ENCODE measurements at regions not wholly inside any gene's neighbourhood (a gene's known extent, or its start where the extent isn't known, plus 50 kb on each side); places are given as distances from the start of the nearest gene placed in this dataset.

DNA sequence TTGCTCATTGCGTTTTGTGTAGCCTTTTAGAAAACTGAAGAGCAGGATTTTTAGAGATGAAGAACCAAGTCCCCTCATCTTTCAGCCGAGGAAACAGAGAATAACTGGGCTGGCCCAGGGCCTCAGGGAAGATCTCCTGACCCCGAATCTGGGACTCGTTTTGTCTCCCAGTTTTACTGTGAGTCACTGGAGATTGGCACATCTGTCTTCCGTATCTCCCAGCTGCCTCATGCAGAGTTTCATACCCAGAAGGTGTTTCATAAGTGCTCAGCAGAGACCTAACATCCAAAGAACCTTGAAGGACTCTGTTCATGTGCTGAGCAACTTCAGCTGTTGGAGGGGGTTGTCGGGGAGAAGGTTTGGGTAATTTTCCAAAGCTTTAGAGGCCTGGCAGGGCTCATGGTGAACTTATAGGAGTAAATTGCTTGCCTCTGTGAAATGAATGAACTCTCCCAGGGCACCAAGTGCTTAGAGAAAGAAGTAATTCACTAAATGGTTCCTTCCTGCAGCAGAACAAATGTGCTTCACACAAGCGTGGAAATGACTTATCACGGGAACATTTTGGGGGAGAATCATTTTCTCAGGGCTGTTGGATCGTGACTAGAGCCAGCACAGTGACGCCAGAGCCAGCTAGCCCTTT, 121.4 kb downstream of the FAM43A start:
- H4K20me1 ChIP-seq (ENCODE audit: insufficient read depth, low read length): no peaks in the 10 kb centered on the region
- no peak overlapping the region for H2AFZ ChIP-seq (ENCODE audit: low read depth, low read length)
- no peak overlapping the region for H3K9ac ChIP-seq (ENCODE audit: low read depth, low read length)
- H3K9me3 ChIP-seq (ENCODE audit: insufficient read depth, low read length, severe bottlenecking): no peaks in the 10 kb centered on the region
- peaks cover 15% of the 10 kb centered on the region for H3K27me3 ChIP-seq (ENCODE audit: insufficient read depth, low read length, poor library complexity)
- no peak overlapping the region for H3K27ac ChIP-seq (ENCODE audit: low read length)
- no peaks in the 10 kb centered on the region for H3K36me3 ChIP-seq (ENCODE audit: insufficient read depth, low read length)
- H3K4me1 ChIP-seq (ENCODE audit: insufficient read depth, low read length): no peaks in the 10 kb centered on the region
- TF ChIP-seq, protein P1, sequence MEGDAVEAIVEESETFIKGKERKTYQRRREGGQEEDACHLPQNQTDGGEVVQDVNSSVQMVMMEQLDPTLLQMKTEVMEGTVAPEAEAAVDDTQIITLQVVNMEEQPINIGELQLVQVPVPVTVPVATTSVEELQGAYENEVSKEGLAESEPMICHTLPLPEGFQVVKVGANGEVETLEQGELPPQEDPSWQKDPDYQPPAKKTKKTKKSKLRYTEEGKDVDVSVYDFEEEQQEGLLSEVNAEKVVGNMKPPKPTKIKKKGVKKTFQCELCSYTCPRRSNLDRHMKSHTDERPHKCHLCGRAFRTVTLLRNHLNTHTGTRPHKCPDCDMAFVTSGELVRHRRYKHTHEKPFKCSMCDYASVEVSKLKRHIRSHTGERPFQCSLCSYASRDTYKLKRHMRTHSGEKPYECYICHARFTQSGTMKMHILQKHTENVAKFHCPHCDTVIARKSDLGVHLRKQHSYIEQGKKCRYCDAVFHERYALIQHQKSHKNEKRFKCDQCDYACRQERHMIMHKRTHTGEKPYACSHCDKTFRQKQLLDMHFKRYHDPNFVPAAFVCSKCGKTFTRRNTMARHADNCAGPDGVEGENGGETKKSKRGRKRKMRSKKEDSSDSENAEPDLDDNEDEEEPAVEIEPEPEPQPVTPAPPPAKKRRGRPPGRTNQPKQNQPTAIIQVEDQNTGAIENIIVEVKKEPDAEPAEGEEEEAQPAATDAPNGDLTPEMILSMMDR (IDR thresholded peaks at IDR 0.05; ENCODE audit: borderline replicate concordance, extremely low read depth, low read length, poor library complexity, severe bottlenecking): no peak
- TF ChIP-seq EZH2 (IDR thresholded peaks at IDR 0.05; ENCODE audit: borderline replicate concordance, low read depth, low read length, severe bottlenecking): no peak
- H3K4me2 ChIP-seq (ENCODE audit: insufficient read depth, low read length): no peak overlapping the region
- no peak for ATAC-seq (ENCODE audit: insufficient read depth, low read depth)
- no peak for DNase-seq
- H3K79me2 ChIP-seq (ENCODE audit: insufficient read depth, low read length): no peaks in the 10 kb centered on the region
- H3K4me3 ChIP-seq (ENCODE audit: low read depth in 1 of 2, low read length in 2 of 2): no peak overlapping the region

DNA sequence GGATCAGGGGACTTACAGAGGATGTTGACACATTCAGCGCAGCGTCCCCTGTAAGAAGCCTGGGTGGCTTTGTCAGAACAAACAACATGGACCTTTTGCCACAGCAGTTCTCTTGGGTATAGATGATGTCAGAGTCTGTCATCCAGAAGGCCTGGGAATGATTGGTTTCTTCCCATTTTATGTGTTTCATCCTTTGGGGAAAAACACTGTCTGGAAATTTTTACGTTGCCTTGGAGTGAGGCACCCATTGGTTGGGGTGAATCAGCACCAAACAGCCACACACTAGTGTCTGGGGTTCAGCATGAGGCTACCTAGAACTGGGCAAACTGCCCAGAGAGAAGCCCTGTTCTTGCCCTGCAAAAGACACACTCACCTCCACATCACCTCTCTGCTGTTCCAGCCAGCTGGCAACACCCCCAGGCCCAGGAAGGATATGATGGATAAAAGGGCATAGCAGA, 123.0 kb downstream of the FAM43A start:
- no peak overlapping the region for H3K27ac ChIP-seq (ENCODE audit: low read length)
- no peaks in the 10 kb centered on the region for H3K9me3 ChIP-seq (ENCODE audit: insufficient read depth, low read length, severe bottlenecking)
- ATAC-seq (ENCODE audit: insufficient read depth, low read depth): no peak
- H3K4me1 ChIP-seq (ENCODE audit: insufficient read depth, low read length): no peaks in the 10 kb centered on the region
- no peaks in the 10 kb centered on the region for H3K36me3 ChIP-seq (ENCODE audit: insufficient read depth, low read length)
- TF ChIP-seq EZH2 (IDR thresholded peaks at IDR 0.05; ENCODE audit: borderline replicate concordance, low read depth, low read length, severe bottlenecking): no peak
- TF ChIP-seq, protein P1 (IDR thresholded peaks at IDR 0.05; ENCODE audit: borderline replicate concordance, extremely low read depth, low read length, poor library complexity, severe bottlenecking): no peak
- H4K20me1 ChIP-seq (ENCODE audit: insufficient read depth, low read length): no peaks in the 10 kb centered on the region
- H2AFZ ChIP-seq (ENCODE audit: low read depth, low read length): no peak overlapping the region
- H3K79me2 ChIP-seq (ENCODE audit: insufficient read depth, low read length): no peaks in the 10 kb centered on the region
- DNase-seq: no peak
- H3K4me2 ChIP-seq (ENCODE audit: insufficient read depth, low read length): no peak overlapping the region
- peaks cover 23% of the 10 kb centered on the region for H3K27me3 ChIP-seq (ENCODE audit: insufficient read depth, low read length, poor library complexity)
- H3K9ac ChIP-seq (ENCODE audit: low read depth, low read length): no peak overlapping the region
- H3K4me3 ChIP-seq (ENCODE audit: low read depth in 1 of 2, low read length in 2 of 2): no peak overlapping the region

DNA sequence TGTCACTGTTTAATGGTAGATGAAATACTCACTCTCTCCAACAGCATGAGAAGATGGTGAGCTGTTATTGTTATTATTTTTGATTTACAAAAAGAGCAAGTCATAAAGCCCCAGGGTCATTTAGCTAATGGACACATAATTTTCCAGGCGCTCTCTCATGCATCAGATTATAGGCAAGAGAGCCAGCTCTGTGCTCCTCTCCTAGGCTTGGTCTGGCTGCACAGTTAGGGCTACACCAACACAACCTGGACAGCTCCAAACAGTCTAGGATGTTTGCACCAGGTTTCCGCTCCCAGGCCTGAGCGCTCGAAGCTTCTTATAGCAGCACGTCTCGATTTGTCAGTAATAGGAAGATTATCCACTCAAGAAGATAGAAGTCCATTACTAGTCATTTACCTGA, 123.7 kb downstream of the FAM43A start:
- no peak for DNase-seq
- TF ChIP-seq, protein P1 (IDR thresholded peaks at IDR 0.05; ENCODE audit: borderline replicate concordance, extremely low read depth, low read length, poor library complexity, severe bottlenecking): no peak
- no peak for TF ChIP-seq EZH2 (IDR thresholded peaks at IDR 0.05; ENCODE audit: borderline replicate concordance, low read depth, low read length, severe bottlenecking)
- Histone ChIP-seq H3K4me2 (ENCODE audit: insufficient read depth, low read length) (no peak overlapping the region), H2AFZ (ENCODE audit: low read depth, low read length) (no peak overlapping the region), H3K27ac (ENCODE audit: low read length) (no peak overlapping the region), H3K9me3 (ENCODE audit: insufficient read depth, low read length, severe bottlenecking) (no peaks in the 10 kb centered on the region), H4K20me1 (ENCODE audit: insufficient read depth, low read length) (no peaks in the 10 kb centered on the region), H3K4me1 (ENCODE audit: insufficient read depth, low read length) (no peaks in the 10 kb centered on the region), H3K79me2 (ENCODE audit: insufficient read depth, low read length) (no peaks in the 10 kb centered on the region), H3K36me3 (ENCODE audit: insufficient read depth, low read length) (no peaks in the 10 kb centered on the region), H3K9ac (ENCODE audit: low read depth, low read length) (no peak overlapping the region), H3K4me3 (ENCODE audit: low read depth in 1 of 2, low read length in 2 of 2) (no peak overlapping the region), H3K27me3 (ENCODE audit: insufficient read depth, low read length, poor library complexity) (peaks cover 19% of the 10 kb centered on the region)
- no peak for ATAC-seq (ENCODE audit: insufficient read depth, low read depth)
